NOMO-1 treated with dmso at 0.1 percent for 144 hours (cell line): ENCODE measurements at regions not wholly inside any gene's neighbourhood (a gene's known extent, or its start where the extent isn't known, plus 50 kb on each side); places are given as distances from the start of the nearest gene placed in this dataset.
"Not testable (repeated sequence)": the region's sequence is repeated elsewhere in the genome, so short reads cannot be mapped to it uniquely, and the experiment has no call there.

Source experiments
- DNase-seq: peaks from one replicate; lab custom pipeline; 2025; ENCODE audit not compliant: unreplicated experiment; lab: John Stamatoyannopoulos, UW

- DNase-seq = no peak
Measured at GRCh38 chr4:181830404-181831035, 412.7 kb upstream of the TENM3 start.

DNA sequence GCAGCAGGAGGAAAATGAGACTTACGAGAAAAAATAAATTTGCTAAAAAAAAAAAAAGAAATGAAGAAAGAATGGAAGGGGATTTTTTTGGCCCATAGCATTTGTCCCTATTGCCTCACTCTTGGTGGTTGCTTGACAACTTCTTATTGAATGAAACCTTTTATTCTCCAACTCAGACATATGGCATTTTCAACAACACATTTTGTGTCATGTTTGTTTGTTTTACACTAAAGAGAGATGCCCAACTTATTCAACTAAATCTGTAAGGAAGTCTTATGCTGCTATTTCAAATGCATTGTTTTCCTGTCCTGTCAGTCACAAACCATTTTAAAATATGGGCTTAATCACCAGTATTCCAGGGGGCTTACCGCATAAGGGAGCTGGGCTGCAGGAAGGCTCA is 409.1 kb upstream of the TENM3 start:
- no peak for DNase-seq

- no peak for DNase-seq
Measured at GRCh38 chr4:181835348-181835747, 407.9 kb upstream of the TENM3 start.

DNA sequence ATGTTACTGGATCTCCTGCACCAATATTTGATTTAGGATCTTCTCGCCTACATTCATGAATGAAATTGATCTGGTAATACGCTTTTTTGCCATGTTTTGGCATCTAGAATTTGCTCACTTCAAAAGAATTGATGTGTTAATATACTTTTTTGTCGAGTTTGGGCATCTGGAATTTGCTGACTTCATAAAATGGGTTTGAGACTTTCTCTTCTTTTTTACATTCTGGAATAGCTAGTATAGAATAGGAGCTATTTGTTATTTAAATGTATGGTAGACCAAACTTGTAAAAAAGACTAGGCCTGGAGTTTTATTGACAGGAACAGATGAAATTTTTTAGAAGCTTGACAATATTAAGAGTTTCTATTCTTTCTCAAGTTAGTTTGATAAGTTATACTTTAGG is 404.9 kb upstream of the TENM3 start:
- no peak for DNase-seq

DNA sequence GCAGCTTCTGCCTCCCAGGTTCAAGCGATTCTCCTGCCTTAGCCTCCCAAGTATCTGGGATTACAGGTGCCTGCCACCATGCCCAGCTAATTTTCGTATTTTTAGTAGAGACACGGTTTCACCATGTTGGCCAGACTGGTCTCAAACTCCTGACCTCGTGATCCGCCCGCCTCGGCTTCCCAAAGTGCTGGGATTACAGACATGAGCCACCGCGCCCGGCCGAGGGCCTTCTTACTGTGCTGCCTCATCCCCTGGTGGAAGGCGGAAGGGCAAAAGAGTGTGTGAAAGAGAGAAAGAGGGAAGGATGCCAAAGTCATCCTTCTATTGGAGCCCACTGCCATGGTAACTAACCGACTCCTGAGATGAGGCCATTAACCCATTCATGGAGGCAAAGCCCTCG is 399.4 kb upstream of the TENM3 start:
- not testable (repeated sequence) for DNase-seq

GRCh38 chr4:181845617-181846016 is 397.6 kb upstream of the TENM3 start:
- DNase-seq = no peak

GRCh38 chr4:181846934-181847333 is 396.3 kb upstream of the TENM3 start:
- DNase-seq = no peak

DNA sequence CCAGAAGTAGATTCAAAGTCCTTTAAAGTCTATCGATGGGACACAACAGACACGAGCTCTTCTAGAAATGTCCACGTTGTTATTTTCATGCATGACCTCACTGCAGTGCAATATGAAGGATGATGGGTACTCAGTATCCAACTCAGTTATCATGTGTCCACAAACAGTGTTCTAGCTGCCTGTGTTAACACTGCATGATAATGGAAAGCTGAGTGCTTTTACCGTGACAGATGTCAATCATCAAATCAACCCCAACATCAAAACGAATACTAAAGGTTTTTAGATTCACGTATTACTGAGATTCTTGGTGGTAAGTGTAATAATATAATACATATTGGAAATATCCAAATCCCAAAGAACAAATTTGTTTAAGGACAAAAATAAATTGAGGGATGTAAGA is 394.8 kb upstream of the TENM3 start:
- no peak for DNase-seq

DNA sequence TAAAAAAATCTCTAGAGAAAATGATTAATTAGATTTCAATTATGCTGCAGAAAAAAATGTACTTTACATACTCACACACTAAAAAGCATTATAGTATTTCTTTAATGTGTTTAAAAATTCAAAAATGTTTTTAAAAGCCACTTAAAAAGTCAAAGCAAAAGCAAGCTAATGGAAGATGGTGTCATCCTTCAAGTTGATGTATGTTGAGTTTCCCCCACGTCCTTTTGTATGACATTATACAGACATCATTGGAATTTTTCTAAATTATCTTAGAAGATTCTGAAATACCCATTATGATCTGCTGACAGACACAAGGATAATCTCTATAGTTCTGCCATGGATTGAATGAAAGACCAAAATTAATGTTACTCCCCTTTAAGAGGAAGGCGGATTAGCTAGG is 393.7 kb upstream of the TENM3 start:
- DNase-seq = no peak

GRCh38 chr4:181853881-181854511 is 389.2 kb upstream of the TENM3 start:
- DNase-seq = no peak

GRCh38 chr4:181855307-181855706 is 387.9 kb upstream of the TENM3 start:
- DNase-seq = no peak

DNA sequence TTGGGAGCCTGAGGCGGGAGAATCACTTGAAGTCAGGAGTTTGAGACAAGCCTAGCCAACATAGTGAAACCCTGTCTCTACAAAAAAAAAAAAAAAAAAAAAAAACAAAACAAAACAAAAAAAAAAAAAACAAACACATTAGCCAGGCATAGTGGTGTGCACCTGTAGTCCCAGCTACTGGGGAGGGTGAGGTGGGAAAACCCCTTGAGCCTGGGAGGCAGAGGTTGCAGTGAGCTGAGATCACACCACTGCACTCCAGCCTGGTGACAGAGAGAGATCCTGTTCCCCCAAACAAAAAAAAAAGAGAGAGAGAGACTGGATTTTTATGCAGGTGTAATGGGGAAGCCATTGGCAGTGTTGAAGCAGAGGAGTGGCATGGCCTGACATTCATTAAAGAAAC is 385.7 kb upstream of the TENM3 start:
- DNase-seq = not testable (repeated sequence)

GRCh38 chr4:181858741-181859140 is 384.5 kb upstream of the TENM3 start:
- DNase-seq = no peak

GRCh38 chr4:181859439-181859838 is 383.8 kb upstream of the TENM3 start:
- no peak for DNase-seq

GRCh38 chr4:181860157-181860556 is 383.0 kb upstream of the TENM3 start:
- no peak for DNase-seq

- DNase-seq = no peak
Measured at GRCh38 chr4:181860668-181861067, 382.5 kb upstream of the TENM3 start.

DNA sequence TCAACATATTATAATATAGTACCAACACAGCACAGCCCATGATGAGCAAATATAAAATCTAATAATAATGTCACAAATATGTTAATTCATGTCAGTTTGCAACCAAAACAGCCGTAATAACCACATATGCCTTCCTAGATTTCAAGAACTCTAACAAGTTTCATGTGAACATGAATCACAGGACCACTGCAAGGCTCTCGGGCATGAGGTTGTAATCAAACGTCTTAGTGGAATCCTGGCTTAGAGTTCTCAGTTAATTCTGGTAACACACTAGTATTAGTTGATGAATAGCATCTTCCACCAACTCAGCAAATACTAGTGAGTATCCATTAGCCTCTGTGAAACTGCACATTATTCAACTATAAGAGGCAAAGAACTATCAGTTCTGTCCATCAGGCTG is 379.3 kb upstream of the TENM3 start:
- no peak for DNase-seq

DNA sequence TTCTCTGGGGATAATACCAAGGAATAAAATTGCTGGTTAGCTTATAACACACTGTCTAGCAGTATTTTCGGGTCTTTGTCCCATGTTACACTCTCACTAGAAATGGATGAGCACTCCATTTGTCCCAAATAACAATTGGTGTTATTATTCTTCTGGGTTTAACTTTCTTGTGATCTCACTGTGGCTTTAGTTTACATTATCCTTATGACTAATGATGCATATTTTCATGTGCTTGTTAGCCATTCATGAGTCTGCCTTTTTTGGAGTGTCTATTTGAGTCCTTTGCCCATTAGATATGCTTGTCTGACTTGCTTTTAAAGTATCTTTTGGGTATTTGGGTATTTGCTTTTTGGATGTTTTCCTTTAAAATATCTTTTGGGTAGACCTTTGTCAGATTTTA is 372.9 kb upstream of the TENM3 start:
- DNase-seq = no peak

DNA sequence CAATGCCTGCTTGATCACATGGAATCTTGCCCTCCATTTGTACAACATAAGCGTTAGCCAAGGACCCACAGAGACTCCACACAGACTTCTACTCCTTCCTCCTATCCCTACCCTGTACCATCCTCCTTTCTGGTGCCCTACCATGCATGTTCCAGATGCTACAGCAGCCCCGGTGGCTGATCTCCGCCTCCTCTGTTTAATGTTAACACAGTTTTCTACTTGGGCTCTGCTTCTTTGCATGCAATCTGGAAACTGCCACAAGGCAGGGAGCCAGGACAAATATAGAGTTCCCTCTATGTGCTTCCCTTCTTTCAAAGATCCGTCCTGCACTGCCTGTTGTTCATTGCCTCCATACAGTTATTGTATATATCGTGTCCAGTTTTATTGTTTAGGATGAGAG is 368.6 kb upstream of the TENM3 start:
- DNase-seq = no peak

- DNase-seq = no peak
Measured at GRCh38 chr4:181877329-181877848, 365.8 kb upstream of the TENM3 start.

- DNase-seq = no peak
Measured at GRCh38 chr4:181890031-181890430, 353.2 kb upstream of the TENM3 start.

DNA sequence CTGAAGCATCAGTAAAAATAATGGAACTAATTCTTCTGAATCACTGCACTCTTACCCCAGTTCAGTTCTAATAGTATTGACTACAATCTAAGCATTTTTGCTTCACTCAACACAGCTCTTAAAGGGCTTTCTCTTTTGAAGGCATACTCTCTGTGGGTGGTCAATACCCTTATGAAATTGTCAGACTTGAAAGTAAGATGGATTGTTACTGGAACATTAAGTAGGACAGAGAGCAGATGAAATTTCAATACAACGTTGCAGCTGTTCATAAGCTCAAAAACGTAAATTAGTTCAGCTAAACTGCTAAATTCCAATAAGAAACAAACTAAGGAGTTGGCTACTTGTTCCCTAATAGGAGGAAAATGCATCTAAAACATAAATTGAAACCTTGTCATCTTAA is 352.3 kb upstream of the TENM3 start:
- DNase-seq = no peak

- DNase-seq = no peak
Measured at GRCh38 chr4:181896614-181897013, 346.6 kb upstream of the TENM3 start.
